Right renal pelvis (tissue), 4 donors: ENCODE measurements at regions not wholly inside any gene's neighbourhood (a gene's known extent, or its start where the extent isn't known, plus 50 kb on each side); places are given as distances from the start of the nearest gene placed in this dataset.

Experiments
- DNase-seq, 4 donors: peaks; one replicate each; pipeline ENCODE4 v3.0.0-alpha.2; 2013; ENCODE audit warnings: low read depth in 4 of 4, low spot score in 3 of 4, missing footprints in 1 of 4

GRCh38 chr10:130771491-130771946 lies 540.0 kb downstream of the TCERG1L start:
- no peak for DNase-seq

GRCh38 chr10:130772056-130772455 lies 539.5 kb downstream of the TCERG1L start:
- DNase-seq: no peak

GRCh38 chr10:130772676-130773075 lies 538.8 kb downstream of the TCERG1L start:
- no peak for DNase-seq

- no peak for DNase-seq
These were observed 537.6 kb downstream of the TCERG1L start for GRCh38 chr10:130773941-130774340.

GRCh38 chr10:130774871-130775270 lies 536.6 kb downstream of the TCERG1L start:
- no peak for DNase-seq

GRCh38 chr10:130775311-130775710 lies 536.2 kb downstream of the TCERG1L start:
- DNase-seq: no peak

GRCh38 chr10:130776724-130777123 lies 534.8 kb downstream of the TCERG1L start:
- DNase-seq: no peak

- no peak for DNase-seq
These were observed 533.9 kb downstream of the TCERG1L start for GRCh38 chr10:130777507-130778165.

GRCh38 chr10:130778166-130778545 lies 533.4 kb downstream of the TCERG1L start:
- no peak for DNase-seq

GRCh38 chr10:130780763-130781162 lies 530.8 kb downstream of the TCERG1L start:
- no peak for DNase-seq

- no peak for DNase-seq
These were observed 530.3 kb downstream of the TCERG1L start for GRCh38 chr10:130781206-130781605.

- no peak for DNase-seq
These were observed 529.9 kb downstream of the TCERG1L start for GRCh38 chr10:130781623-130782022.

- DNase-seq: no peak
These were observed 529.1 kb downstream of the TCERG1L start for GRCh38 chr10:130782467-130782866.

- no peak for DNase-seq
These were observed 527.2 kb downstream of the TCERG1L start for GRCh38 chr10:130784326-130784725.

- no peak for DNase-seq
These were observed 525.1 kb downstream of the TCERG1L start for GRCh38 chr10:130786365-130786966.

- no peak for DNase-seq
These were observed 524.3 kb downstream of the TCERG1L start for GRCh38 chr10:130787243-130787642.

- no peak for DNase-seq
These were observed 523.7 kb downstream of the TCERG1L start for GRCh38 chr10:130787821-130788220.

GRCh38 chr10:130790339-130790738 lies 521.2 kb downstream of the TCERG1L start:
- no peak for DNase-seq

GRCh38 chr10:130792096-130792845 lies 519.2 kb downstream of the TCERG1L start:
- no peak for DNase-seq

GRCh38 chr10:130795819-130796218 lies 515.7 kb downstream of the TCERG1L start:
- DNase-seq: no peak

GRCh38 chr10:130799532-130799931 lies 512.0 kb downstream of the TCERG1L start:
- DNase-seq: no peak

- DNase-seq: no peak
These were observed 511.2 kb downstream of the TCERG1L start for GRCh38 chr10:130800281-130800680.
